ENCODE measurements at regions not wholly inside any gene's neighbourhood (a gene's known extent, or its start where the extent isn't known, plus 50 kb on each side); places are given as distances from the start of the nearest gene placed in this dataset.
"Not testable (repeated sequence)": the region's sequence is repeated elsewhere in the genome, so short reads cannot be mapped to it uniquely, and the experiment has no call there.

- no peak for FAIRE-seq
These were observed 164.8 kb upstream of the CDK1 start for GRCh38 chr10:60613434-60613833.

- no peak for FAIRE-seq
These were observed 167.0 kb upstream of the CDK1 start for GRCh38 chr10:60611291-60611747.

GRCh38 chr10:60607372-60607771 is 170.9 kb upstream of the CDK1 start:
- no peak for FAIRE-seq

GRCh38 chr10:60606343-60607080 is 171.8 kb upstream of the CDK1 start:
- peak; percentile 69 for FAIRE-seq

- FAIRE-seq: no peak
These were observed 172.8 kb upstream of the CDK1 start for GRCh38 chr10:60605476-60605875.

- FAIRE-seq: no peak
These were observed 173.9 kb upstream of the CDK1 start for GRCh38 chr10:60604342-60604741.

GRCh38 chr10:60597513-60597912 is 180.8 kb upstream of the CDK1 start:
- no peak for FAIRE-seq

- no peak for FAIRE-seq
These were observed 182.4 kb upstream of the CDK1 start for GRCh38 chr10:60595852-60596251.

GRCh38 chr10:60594476-60595051 is 183.7 kb upstream of the CDK1 start:
- FAIRE-seq: no peak

- FAIRE-seq: no peak
These were observed 187.2 kb upstream of the CDK1 start for GRCh38 chr10:60591119-60591518.

- FAIRE-seq: no peak
These were observed 188.9 kb upstream of the CDK1 start for GRCh38 chr10:60589376-60589775.

- FAIRE-seq: not testable (repeated sequence)
These were observed 192.1 kb upstream of the ANK3 start for GRCh38 chr10:60581782-60582181.

- no peak for FAIRE-seq
These were observed 188.5 kb upstream of the ANK3 start for GRCh38 chr10:60578217-60578616.

- FAIRE-seq: no peak
These were observed 186.7 kb upstream of the ANK3 start for GRCh38 chr10:60576130-60577069.

GRCh38 chr10:60575105-60575504 is 185.4 kb upstream of the ANK3 start:
- FAIRE-seq: no peak

GRCh38 chr10:60574388-60574787 is 184.7 kb upstream of the ANK3 start:
- no peak for FAIRE-seq

GRCh38 chr10:60573336-60573735 is 183.7 kb upstream of the ANK3 start:
- FAIRE-seq: no peak

- no peak for FAIRE-seq
These were observed 183.0 kb upstream of the ANK3 start for GRCh38 chr10:60572511-60573194.

- FAIRE-seq: no peak
These were observed 181.2 kb upstream of the ANK3 start for GRCh38 chr10:60570896-60571295.

GRCh38 chr10:60570272-60570865 is 180.7 kb upstream of the ANK3 start:
- no peak for FAIRE-seq

GRCh38 chr10:60569681-60570080 is 180.0 kb upstream of the ANK3 start:
- no peak for FAIRE-seq

GRCh38 chr10:60566096-60566495 is 176.4 kb upstream of the ANK3 start:
- FAIRE-seq: no peak

GRCh38 chr10:60565492-60565891 is 175.8 kb upstream of the ANK3 start:
- FAIRE-seq: no peak
